SJCRH30 (cell line): ENCODE measurements at regions not wholly inside any gene's neighbourhood (a gene's known extent, or its start where the extent isn't known, plus 50 kb on each side); places are given as distances from the start of the nearest gene placed in this dataset.
A peak's percentile ranks its signal among the peaks of the same experiment; 100 is the strongest.

Experiments used
- DNase-seq, 2 experiments: peaks; one replicate each; pipeline ENCODE4 v3.0.0-alpha.2; 2015 to 2020
- H3K27ac ChIP-seq: fragments of 250-450 bp; sonication (Bioruptor Pico); 2 replicates; pipeline ENCODE4 v1.5.1; 2020; ENCODE audit warnings: mild to moderate bottlenecking, moderate library complexity
- H3K27me3 ChIP-seq: fragments of 250-450 bp; sonication (Bioruptor Pico); 2 replicates; pipeline ENCODE4 v1.5.1; 2020; ENCODE audit warnings: mild to moderate bottlenecking, moderate library complexity
- H3K36me3 ChIP-seq: fragments of 250-450 bp; sonication (Bioruptor Pico); 2 replicates; pipeline ENCODE4 v1.5.1; 2020; ENCODE audit warnings: mild to moderate bottlenecking, moderate library complexity
- H3K4me1 ChIP-seq: fragments of 250-450 bp; sonication (Bioruptor Pico); 2 replicates; pipeline ENCODE4 v1.5.1; 2020; ENCODE audit warnings: mild to moderate bottlenecking, moderate library complexity
- H3K4me3 ChIP-seq: fragments of 250-450 bp; sonication (Bioruptor Pico); 2 replicates; pipeline ENCODE4 v1.5.1; 2020; ENCODE audit warnings: mild to moderate bottlenecking, moderate library complexity
- H3K9me3 ChIP-seq: fragments of 250-450 bp; sonication (Bioruptor Pico); replicated peaks from 2 replicates; pipeline ENCODE4 v1.5.1; 2020; ENCODE audit warnings: mild to moderate bottlenecking, moderate library complexity

DNA sequence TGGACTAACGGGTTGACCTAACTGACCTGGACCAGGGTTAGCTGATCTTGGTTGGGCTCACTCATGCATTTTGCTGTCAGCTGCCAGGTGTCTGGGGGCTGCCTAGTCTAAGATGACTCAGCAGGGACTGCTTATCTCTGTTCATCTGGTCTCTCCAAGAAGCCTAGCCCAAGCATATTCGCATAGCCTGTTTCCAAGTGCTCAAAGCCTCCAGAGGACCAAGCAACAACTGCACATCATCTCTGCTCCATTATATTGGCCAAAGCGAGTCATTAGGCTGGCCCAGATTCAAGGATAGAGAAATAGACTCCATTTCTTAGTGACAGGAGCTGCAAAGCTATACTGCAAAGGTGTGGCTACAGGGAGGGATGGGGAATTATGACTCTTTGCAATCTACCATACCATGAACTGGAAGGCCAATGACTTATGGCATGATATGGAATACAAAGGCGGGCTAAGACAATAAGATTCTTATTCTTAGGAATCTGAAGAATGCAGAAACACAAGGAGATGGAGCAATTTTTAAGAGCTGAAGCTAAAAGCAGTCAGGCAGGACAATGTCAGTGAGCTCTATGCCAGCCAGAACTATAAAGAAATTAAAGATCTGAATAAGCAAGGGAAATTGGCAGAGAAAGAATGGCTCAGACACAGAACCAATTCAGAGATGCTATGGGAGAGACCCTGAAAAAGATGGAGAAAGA lies 194.6 kb upstream of the FSCB start:
- H3K27me3 ChIP-seq = no peaks in the 10 kb centered on the region
- H3K4me3 ChIP-seq = no peak overlapping the region
- H3K36me3 ChIP-seq = no peaks in the 10 kb centered on the region
- H3K9me3 ChIP-seq = no peaks in the 10 kb centered on the region
- peaks cover 23% of the 10 kb centered on the region for H3K4me1 ChIP-seq
- peak; percentile 25 to 27 for DNase-seq
- H3K27ac ChIP-seq = no peak overlapping the region

- no peaks in the 10 kb centered on the region for H3K36me3 ChIP-seq
- H3K9me3 ChIP-seq = no peaks in the 10 kb centered on the region
- H3K27me3 ChIP-seq = no peaks in the 10 kb centered on the region
- peak overlapping the region; percentile 40; the same call in 1 of the 2 replicates for H3K27ac ChIP-seq
- H3K4me3 ChIP-seq = no peak overlapping the region
- no peak for DNase-seq
- H3K4me1 ChIP-seq = peaks cover 23% of the 10 kb centered on the region
Observed at GRCh38 chr14:44700694-44701093, 193.6 kb upstream of the FSCB start.

DNA sequence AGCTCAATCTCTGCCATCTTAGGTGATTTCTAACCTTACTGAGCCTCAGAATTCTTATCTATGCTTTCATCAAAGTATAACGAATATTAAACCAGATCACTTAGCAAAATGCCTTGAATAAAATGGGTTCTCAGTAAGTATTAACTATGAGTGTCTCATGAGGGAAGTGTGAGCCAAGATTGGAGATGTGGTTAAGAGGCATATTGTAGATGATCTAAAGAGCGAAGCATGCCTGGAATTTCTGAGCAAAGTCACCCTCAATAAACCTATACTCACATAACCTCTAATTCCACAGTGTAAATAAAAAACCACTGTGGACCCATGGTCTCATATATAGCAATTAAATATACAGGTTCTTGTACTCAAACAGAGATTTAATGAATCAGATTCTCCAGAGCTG lies 193.1 kb upstream of the FSCB start:
- H3K27ac ChIP-seq = peak overlapping the region; percentile 40; the same call in 1 of the 2 replicates
- DNase-seq = peak; percentile 16 to 19
- no peaks in the 10 kb centered on the region for H3K27me3 ChIP-seq
- no peaks in the 10 kb centered on the region for H3K9me3 ChIP-seq
- peaks cover 23% of the 10 kb centered on the region for H3K4me1 ChIP-seq
- no peak overlapping the region for H3K4me3 ChIP-seq
- no peaks in the 10 kb centered on the region for H3K36me3 ChIP-seq

DNA sequence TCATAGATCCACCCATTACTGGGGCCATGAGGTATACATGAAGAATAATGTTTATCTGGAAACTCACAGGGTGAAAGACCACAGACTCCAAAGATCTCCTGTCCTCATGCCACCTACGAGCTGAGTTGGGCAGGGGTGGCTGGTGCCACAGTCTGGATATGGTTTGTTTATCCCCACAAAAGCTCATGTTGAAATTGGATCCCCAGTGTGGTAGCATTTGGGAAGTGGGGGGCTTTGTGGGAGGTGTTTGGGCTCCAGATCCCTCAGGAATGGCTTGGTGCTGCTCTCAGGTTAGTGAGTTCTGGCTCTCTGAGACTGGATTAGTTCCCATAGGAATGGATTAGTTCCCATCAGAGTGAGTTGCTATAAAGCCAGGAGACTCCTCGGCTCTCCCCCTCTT lies 192.3 kb upstream of the FSCB start:
- H3K4me3 ChIP-seq = no peak overlapping the region
- H3K9me3 ChIP-seq = no peaks in the 10 kb centered on the region
- no peak overlapping the region; the same call in 1 of the 2 replicates for H3K27ac ChIP-seq
- H3K4me1 ChIP-seq = peaks cover 23% of the 10 kb centered on the region
- H3K36me3 ChIP-seq = no peaks in the 10 kb centered on the region
- DNase-seq = no peak
- H3K27me3 ChIP-seq = no peaks in the 10 kb centered on the region

GRCh38 chr14:44669496-44669895 lies 162.4 kb upstream of the FSCB start:
- DNase-seq = no peak
- Histone ChIP-seq H3K4me1 (no peaks in the 10 kb centered on the region), H3K36me3 (no peaks in the 10 kb centered on the region), H3K4me3 (no peak overlapping the region), H3K27ac (no peak overlapping the region), H3K9me3 (no peaks in the 10 kb centered on the region), H3K27me3 (no peaks in the 10 kb centered on the region)

DNA sequence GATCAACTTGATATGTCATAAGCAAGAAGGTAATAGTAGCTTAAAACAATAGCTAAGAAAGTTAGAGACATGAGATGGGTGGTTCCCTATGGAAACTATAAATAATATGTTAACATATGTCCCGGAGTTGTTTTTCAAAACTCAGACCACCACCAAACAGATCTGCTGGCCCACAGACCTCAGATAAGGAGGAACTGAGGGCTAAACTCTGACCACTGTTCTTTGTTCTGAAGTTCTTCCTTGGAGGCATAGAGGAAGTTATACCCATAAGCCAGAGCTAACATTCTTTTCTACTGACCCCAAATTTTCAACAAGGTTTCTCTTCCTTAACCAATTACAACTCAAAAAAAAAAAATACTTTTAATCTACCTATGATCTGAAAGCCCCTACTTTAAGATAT lies 156.1 kb upstream of the FSCB start:
- Histone ChIP-seq H3K27me3 (no peaks in the 10 kb centered on the region), H3K9me3 (no peaks in the 10 kb centered on the region), H3K4me3 (no peak overlapping the region), H3K4me1 (no peaks in the 10 kb centered on the region), H3K36me3 (no peaks in the 10 kb centered on the region), H3K27ac (no peak overlapping the region)
- no peak for DNase-seq

GRCh38 chr14:44662250-44662891 lies 155.3 kb upstream of the FSCB start:
- H3K27me3 ChIP-seq = no peaks in the 10 kb centered on the region
- no peaks in the 10 kb centered on the region for H3K9me3 ChIP-seq
- H3K27ac ChIP-seq = no peak overlapping the region
- H3K36me3 ChIP-seq = no peaks in the 10 kb centered on the region
- no peak for DNase-seq
- H3K4me1 ChIP-seq = no peaks in the 10 kb centered on the region
- no peak overlapping the region for H3K4me3 ChIP-seq

- Histone ChIP-seq H3K27ac (no peak overlapping the region), H3K36me3 (no peaks in the 10 kb centered on the region)
- DNase-seq = no peak
Observed at GRCh38 chr14:44658389-44658696, 151.3 kb upstream of the FSCB start.

DNA sequence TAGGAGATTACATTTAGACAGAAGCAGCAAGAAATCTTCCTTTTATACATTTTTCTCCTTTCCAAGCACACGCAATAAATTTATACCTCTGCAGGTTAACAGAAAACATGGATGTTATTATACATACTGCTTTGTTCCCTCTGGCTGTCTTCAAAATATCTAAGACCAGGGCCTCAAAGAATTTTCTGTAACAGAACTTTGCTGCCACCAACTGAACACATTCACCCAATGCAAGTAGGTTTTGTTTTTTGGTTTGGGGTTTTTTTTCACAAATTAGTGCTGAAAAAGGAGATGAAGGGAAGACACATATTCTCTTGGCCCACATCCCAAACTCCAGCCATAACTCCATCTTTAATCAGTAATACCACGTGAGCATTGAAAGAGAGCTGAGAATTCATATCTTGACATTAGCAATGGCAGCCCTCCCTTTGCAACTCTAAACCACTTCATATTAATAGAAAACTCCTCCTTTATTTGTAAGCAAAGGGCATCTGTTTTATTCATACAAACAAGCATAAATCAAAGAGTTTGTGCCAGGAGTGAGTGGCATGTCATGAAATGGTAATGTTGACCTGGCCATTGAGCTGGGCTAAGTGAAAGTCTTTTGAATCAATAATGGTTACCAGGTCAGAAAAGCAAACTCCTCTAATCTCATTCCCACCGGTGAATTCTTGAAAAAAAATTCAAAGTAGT lies 150.8 kb upstream of the FSCB start:
- DNase-seq = peak; percentile 10 to 59
- Histone ChIP-seq H3K27ac (no peak overlapping the region), H3K4me3 (no peak overlapping the region), H3K27me3 (no peaks in the 10 kb centered on the region), H3K9me3 (no peaks in the 10 kb centered on the region), H3K36me3 (no peaks in the 10 kb centered on the region), H3K4me1 (no peaks in the 10 kb centered on the region)

More at GRCh38 chr14:44658389-44658696, 151.3 kb upstream of the FSCB start:
- Histone ChIP-seq H3K27me3 (no peaks in the 10 kb centered on the region), H3K4me3 (no peak overlapping the region), H3K4me1 (no peaks in the 10 kb centered on the region), H3K9me3 (no peaks in the 10 kb centered on the region)

DNA sequence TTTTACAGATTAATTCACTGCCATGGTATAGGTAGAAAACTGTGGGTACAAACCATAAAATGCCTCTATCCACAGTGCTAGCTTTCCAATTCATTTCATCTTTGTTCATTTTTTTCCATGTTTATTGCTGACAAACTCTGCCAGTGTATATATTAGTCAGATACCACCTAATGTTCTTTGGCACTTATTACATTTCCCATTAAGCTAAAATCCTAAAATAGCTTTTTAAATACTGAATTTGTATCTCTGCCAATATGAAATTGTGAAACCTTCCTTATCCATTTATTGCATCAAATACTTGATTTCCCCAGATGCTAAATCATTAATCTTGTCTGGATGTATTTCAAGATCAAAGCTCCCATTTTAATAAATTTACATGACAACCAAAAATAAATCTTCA lies 150.1 kb upstream of the FSCB start:
- no peak overlapping the region for H3K27ac ChIP-seq
- DNase-seq = no peak

DNA sequence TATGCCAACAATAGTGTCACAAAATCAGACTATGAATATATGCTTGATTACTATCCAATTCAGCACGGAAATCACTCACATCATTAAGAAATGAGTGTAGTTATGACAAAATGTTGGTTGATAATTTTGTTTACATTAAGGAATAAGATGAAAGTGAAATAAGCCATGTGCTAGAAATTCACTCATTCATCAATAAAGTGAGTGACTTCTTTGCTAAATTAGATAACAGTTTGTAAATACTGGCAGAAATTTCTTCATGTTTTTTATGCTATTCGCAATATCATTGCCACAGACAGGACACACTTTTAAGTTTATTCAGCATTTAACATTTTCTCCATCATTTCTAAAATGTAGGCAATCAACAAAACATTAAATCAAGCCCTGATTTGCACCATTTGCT lies 147.5 kb upstream of the FSCB start:
- Histone ChIP-seq H3K4me1 (no peaks in the 10 kb centered on the region), H3K27ac (no peak overlapping the region), H3K4me3 (no peak overlapping the region), H3K36me3 (no peaks in the 10 kb centered on the region), H3K9me3 (no peaks in the 10 kb centered on the region), H3K27me3 (no peaks in the 10 kb centered on the region)
- DNase-seq = no peak

More for the DNA sequence above, 150.1 kb upstream of the FSCB start:
- H3K4me1 ChIP-seq = no peaks in the 10 kb centered on the region
- H3K4me3 ChIP-seq = no peak overlapping the region
- H3K9me3 ChIP-seq = no peaks in the 10 kb centered on the region
- H3K27me3 ChIP-seq = no peaks in the 10 kb centered on the region
- H3K36me3 ChIP-seq = no peaks in the 10 kb centered on the region

- H3K4me3 ChIP-seq = no peak overlapping the region
- no peaks in the 10 kb centered on the region for H3K36me3 ChIP-seq
- no peak overlapping the region for H3K27ac ChIP-seq
- DNase-seq = no peak
- no peaks in the 10 kb centered on the region for H3K4me1 ChIP-seq
- H3K9me3 ChIP-seq = no peaks in the 10 kb centered on the region
- no peaks in the 10 kb centered on the region for H3K27me3 ChIP-seq
Observed at GRCh38 chr14:44653641-44654040, 146.6 kb upstream of the FSCB start.

- H3K27me3 ChIP-seq = no peaks in the 10 kb centered on the region
- no peak overlapping the region for H3K27ac ChIP-seq
- no peak for DNase-seq
- no peaks in the 10 kb centered on the region for H3K9me3 ChIP-seq
- no peaks in the 10 kb centered on the region for H3K4me1 ChIP-seq
- H3K36me3 ChIP-seq = no peaks in the 10 kb centered on the region
- no peak overlapping the region for H3K4me3 ChIP-seq
Observed at GRCh38 chr14:44652640-44653039, 145.6 kb upstream of the FSCB start.

DNA sequence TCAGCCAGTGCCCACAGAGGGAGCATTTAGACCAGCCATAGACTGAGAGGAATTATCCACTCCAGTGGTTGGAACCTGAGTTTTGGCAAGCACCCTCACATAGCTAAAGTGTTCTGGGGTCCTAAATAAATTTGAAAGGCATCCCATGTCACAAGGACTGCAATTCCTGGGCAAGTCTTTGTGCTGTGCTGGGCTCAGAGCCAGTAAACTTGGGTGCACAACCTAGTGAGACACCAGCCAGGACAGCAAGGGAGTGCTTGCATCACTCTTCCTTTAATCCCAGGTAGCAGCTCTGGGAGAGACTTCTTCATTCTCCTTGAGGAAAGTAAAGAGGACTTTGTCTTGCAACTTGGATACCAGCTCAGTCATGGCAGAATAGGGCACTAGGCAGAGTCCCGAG lies 142.0 kb upstream of the FSCB start:
- Histone ChIP-seq H3K4me1 (no peaks in the 10 kb centered on the region), H3K9me3 (no peaks in the 10 kb centered on the region), H3K27ac (no peak overlapping the region), H3K4me3 (no peak overlapping the region), H3K36me3 (no peaks in the 10 kb centered on the region), H3K27me3 (no peaks in the 10 kb centered on the region)
- DNase-seq = no peak

DNA sequence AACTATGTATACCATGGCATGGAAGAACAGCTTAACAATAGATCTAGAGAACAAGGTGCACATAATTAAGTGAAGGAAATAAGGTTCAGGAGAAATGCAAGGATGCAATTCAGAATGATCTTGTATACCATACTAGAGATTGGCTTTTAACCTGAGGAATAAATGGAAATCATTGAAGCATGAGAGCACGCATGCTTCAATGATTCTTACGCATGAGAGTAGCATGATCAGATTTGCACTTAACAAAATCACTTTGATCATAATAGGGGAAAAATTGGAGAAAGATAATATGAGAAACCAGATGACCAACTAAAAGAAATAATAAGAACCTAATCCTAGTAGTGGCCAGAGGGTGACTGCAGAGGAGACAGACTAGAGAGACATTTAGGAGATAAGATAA lies 133.3 kb upstream of the FSCB start:
- Histone ChIP-seq H3K9me3 (no peaks in the 10 kb centered on the region), H3K36me3 (no peaks in the 10 kb centered on the region), H3K4me3 (no peak overlapping the region), H3K27me3 (no peaks in the 10 kb centered on the region), H3K27ac (no peak overlapping the region), H3K4me1 (no peaks in the 10 kb centered on the region)
- no peak for DNase-seq
